ENCODE measurements at regions not wholly inside any gene's neighbourhood (a gene's known extent, or its start where the extent isn't known, plus 50 kb on each side); places are given as distances from the start of the nearest gene placed in this dataset.

- Histone ChIP-seq H3K9me3 (ENCODE audit: control insufficient read depth in 4 of 4, low read length in 3 of 4) (no peaks in the 10 kb centered on the region), H3K4me1 (ENCODE audit: control insufficient read depth in 4 of 4, insufficient read depth in 4 of 4, low read length in 3 of 4) (peaks cover 3 to 14% (median 3%) of the 10 kb centered on the region in 4 donors), H3K27ac (ENCODE audit: low read depth in 1 of 2, low read length in 2 of 2) (no peak overlapping the region), H3K4me3 (ENCODE audit: low read depth in 1 of 3, low read length in 3 of 3) (no peak overlapping the region), H3K27me3 (ENCODE audit: control insufficient read depth in 4 of 4, insufficient read depth in 4 of 4, low read length in 3 of 4) (no peaks in the 10 kb centered on the region), H3K9ac (ENCODE audit: low read depth in 1 of 2, low read length in 2 of 2) (no peak overlapping the region), H3K36me3 (ENCODE audit: control insufficient read depth in 4 of 4, insufficient read depth in 3 of 4, low read depth in 1 of 4, low read length in 3 of 4) (peaks cover 6 to 25% (median 19%) of the 10 kb centered on the region in 4 donors)
- 97% methylated on average over 4 of the region's 4 CpGs for WGBS
- no peak for TF ChIP-seq RXRA (IDR thresholded peaks at IDR 0.05)
- no peak for TF ChIP-seq YY1 (IDR thresholded peaks at IDR 0.05)
- no peak for TF ChIP-seq ATF3 (IDR thresholded peaks at IDR 0.05)
- TF ChIP-seq SP1 (IDR thresholded peaks at IDR 0.05): no peak
- no peak for TF ChIP-seq FOXA2 (IDR thresholded peaks at IDR 0.05)
- TF ChIP-seq ZBTB33 (IDR thresholded peaks at IDR 0.05): no peak
- TF ChIP-seq HNF4A (conservative IDR thresholded peaks at IDR 0.05): no peak
- no peak for TF ChIP-seq TAF1 (conservative IDR thresholded peaks at IDR 0.05)
- no peak for TF ChIP-seq NR2F2 (IDR thresholded peaks at IDR 0.05)
- no peak for TF ChIP-seq HNF4G (IDR thresholded peaks at IDR 0.05)
- no peak for TF ChIP-seq CTCF (IDR thresholded peaks at IDR 0.05; ENCODE audit: low read depth, low read length, missing input control)
- TF ChIP-seq GABPA (IDR thresholded peaks at IDR 0.05 in 1 of 2, conservative IDR thresholded peaks at IDR 0.05 in 1 of 2): no peak
- DNase-seq (ENCODE audit: low spot score): no peak
These were observed 152.0 kb downstream of the UTRN start for GRCh38 chr6:144437105-144437504.

- DNase-seq (ENCODE audit: low spot score): no peak
- no peak overlapping the region for H3K4me3 ChIP-seq (ENCODE audit: low read depth in 1 of 3, low read length in 3 of 3)
- H3K4me1 ChIP-seq (ENCODE audit: control insufficient read depth in 4 of 4, insufficient read depth in 4 of 4, low read length in 3 of 4): peaks cover 3 to 14% (median 3%) of the 10 kb centered on the region in 4 donors
- no peak overlapping the region for H3K27ac ChIP-seq (ENCODE audit: low read depth in 1 of 2, low read length in 2 of 2)
- peaks cover 6 to 25% (median 18%) of the 10 kb centered on the region in 4 donors for H3K36me3 ChIP-seq (ENCODE audit: control insufficient read depth in 4 of 4, insufficient read depth in 3 of 4, low read depth in 1 of 4, low read length in 3 of 4)
- H3K9me3 ChIP-seq (ENCODE audit: control insufficient read depth in 4 of 4, low read length in 3 of 4): no peaks in the 10 kb centered on the region
- no peak overlapping the region for H3K9ac ChIP-seq (ENCODE audit: low read depth in 1 of 2, low read length in 2 of 2)
- no peaks in the 10 kb centered on the region for H3K27me3 ChIP-seq (ENCODE audit: control insufficient read depth in 4 of 4, insufficient read depth in 4 of 4, low read length in 3 of 4)
- 42% methylated on average over 1 of the region's 1 CpG for WGBS
- TF ChIP-seq YY1 (IDR thresholded peaks at IDR 0.05) (peak; percentile 69), HNF4G (IDR thresholded peaks at IDR 0.05) (peak; percentile 18), RXRA (IDR thresholded peaks at IDR 0.05) (no peak), TAF1 (conservative IDR thresholded peaks at IDR 0.05) (no peak), RAD21 (IDR thresholded peaks at IDR 0.05) (peak; percentile 15 to 23), CTCF (IDR thresholded peaks at IDR 0.05; ENCODE audit: low read depth, low read length, missing input control) (no peak), MAX (IDR thresholded peaks at IDR 0.05) (peak; percentile 21), ZBTB33 (IDR thresholded peaks at IDR 0.05) (peak; percentile 50), HNF4A (conservative IDR thresholded peaks at IDR 0.05) (peak; percentile 67 to 72), SP1 (IDR thresholded peaks at IDR 0.05) (peak; percentile 51), FOXA1 (IDR thresholded peaks at IDR 0.05) (no peak)
These were observed 153.0 kb downstream of the UTRN start for GRCh38 chr6:144438103-144438502.

Data from liver (tissue), 8 donors.